GM12874 (cell line): ENCODE measurements at regions not wholly inside any gene's neighbourhood (a gene's known extent, or its start where the extent isn't known, plus 50 kb on each side); places are given as distances from the start of the nearest gene placed in this dataset.

ENCODE experiments used
- CTCF ChIP-seq: IDR thresholded peaks from 2 replicates; pipeline ENCODE4 v1.5.1; 2011; ENCODE audit warnings: low read depth, mild to moderate bottlenecking, control low read depth, low read length, moderate library complexity; ENCODE audit not compliant: insufficient read depth

- no peak for TF ChIP-seq CTCF
Measured at GRCh38 chr1:78728359-78728758, 78.7 kb downstream of the IFI44 start.

- TF ChIP-seq CTCF, result no peak
Measured at GRCh38 chr1:78730054-78730453, 80.4 kb downstream of the IFI44 start.

- TF ChIP-seq CTCF, result no peak
Measured at GRCh38 chr1:78731674-78732073, 82.0 kb downstream of the IFI44 start.

GRCh38 chr1:78737241-78737640 is 87.6 kb downstream of the IFI44 start:
- TF ChIP-seq CTCF, result no peak

GRCh38 chr1:78743626-78744025 is 94.0 kb downstream of the IFI44 start:
- no peak for TF ChIP-seq CTCF

GRCh38 chr1:78745111-78745510 is 95.5 kb downstream of the IFI44 start:
- TF ChIP-seq CTCF, result no peak

- TF ChIP-seq CTCF, result no peak
Measured at GRCh38 chr1:78755986-78756385, 106.4 kb downstream of the IFI44 start.

- no peak for TF ChIP-seq CTCF
Measured at GRCh38 chr1:78758506-78758905, 108.9 kb downstream of the IFI44 start.
